ENCODE measurements at regions not wholly inside any gene's neighbourhood (a gene's known extent, or its start where the extent isn't known, plus 50 kb on each side); places are given as distances from the start of the nearest gene placed in this dataset.
"Not testable (repeated sequence)": the region's sequence is repeated elsewhere in the genome, so short reads cannot be mapped to it uniquely, and the experiment has no call there.

- DNase-seq: no peak
These were observed 423.7 kb upstream of the KLF12 start for GRCh38 chr13:74557870-74558269.

GRCh38 chr13:74555651-74556420 is 421.6 kb upstream of the KLF12 start:
- no peak for DNase-seq

GRCh38 chr13:74555276-74555625 is 421.0 kb upstream of the KLF12 start:
- DNase-seq: no peak

GRCh38 chr13:74554569-74555275 is 420.5 kb upstream of the KLF12 start:
- no peak for DNase-seq

GRCh38 chr13:74550039-74550438 is 415.8 kb upstream of the KLF12 start:
- DNase-seq: no peak

- not testable (repeated sequence) for DNase-seq
These were observed 402.4 kb upstream of the KLF12 start for GRCh38 chr13:74536649-74537048.

GRCh38 chr13:74533226-74533625 is 399.0 kb upstream of the KLF12 start:
- no peak for DNase-seq

- DNase-seq: no peak
These were observed 395.8 kb upstream of the KLF12 start for GRCh38 chr13:74530011-74530410.

- DNase-seq: no peak
These were observed 394.7 kb upstream of the KLF12 start for GRCh38 chr13:74528734-74529513.

- DNase-seq: no peak
These were observed 388.9 kb upstream of the KLF12 start for GRCh38 chr13:74523057-74523456.

- no peak for DNase-seq
These were observed 377.3 kb upstream of the KLF12 start for GRCh38 chr13:74511523-74511922.

GRCh38 chr13:74487091-74487722 is 353.0 kb upstream of the KLF12 start:
- DNase-seq: no peak

GRCh38 chr13:74485757-74486156 is 351.6 kb upstream of the KLF12 start:
- no peak for DNase-seq

- no peak for DNase-seq
These were observed 344.9 kb upstream of the KLF12 start for GRCh38 chr13:74479124-74479523.

GRCh38 chr13:74476788-74477187 is 342.6 kb upstream of the KLF12 start:
- no peak for DNase-seq

GRCh38 chr13:74476365-74476764 is 342.2 kb upstream of the KLF12 start:
- no peak for DNase-seq

GRCh38 chr13:74466864-74467263 is 332.7 kb upstream of the KLF12 start:
- DNase-seq: no peak

GRCh38 chr13:74466020-74466419 is 331.8 kb upstream of the KLF12 start:
- no peak for DNase-seq

- DNase-seq: no peak
These were observed 331.1 kb upstream of the KLF12 start for GRCh38 chr13:74465271-74465670.

- no peak for DNase-seq
These were observed 330.5 kb upstream of the KLF12 start for GRCh38 chr13:74464670-74465069.

- no peak for DNase-seq
These were observed 326.8 kb upstream of the KLF12 start for GRCh38 chr13:74461011-74461410.

GRCh38 chr13:74452881-74453280 is 318.7 kb upstream of the KLF12 start:
- DNase-seq: no peak

GRCh38 chr13:74452176-74452575 is 318.0 kb upstream of the KLF12 start:
- no peak for DNase-seq

Data from stimulated activated CD4-positive, alpha-beta T cell treated with anti-CD3 and anti-CD28 coated beads, Interleukin-4, amount 100 ng/mL, for 1 hour (primary cell).